HepG2 (cell line): ENCODE measurements at regions not wholly inside any gene's neighbourhood (a gene's known extent, or its start where the extent isn't known, plus 50 kb on each side); places are given as distances from the start of the nearest gene placed in this dataset.

ENCODE experiments used
- ATAC-seq: fragments of 200-7000 bp; cut with Tn5 transposase; 3 replicates; pipeline ENCODE4 v1.9.1; 2020; ENCODE audit warnings: mild to moderate bottlenecking, moderate library complexity
- BruUV-seq: library from RNA; stranded (reverse); fragments of 400-500 nt; replicated peaks from 2 replicates; lab custom pipeline; 2021; lab: Mats Ljungman, UMichigan
- CTCF ChIA-PET: fragments of 300-600 bp; formaldehyde crosslinking; extraction: SDS; loops from one replicate; lab custom pipeline; 2021; ENCODE audit warnings: low total read pairs, inconsistent platforms, low intra/inter-chr PET ratio; lab: Yijun Ruan, JAX
- POLR2A ChIA-PET: fragments of 350-600 bp; sonication (Branson Sonifier 250); formaldehyde crosslinking; loops from one replicate; lab custom pipeline; 2020; ENCODE audit warnings: antibody characterized with exemption, inconsistent platforms; lab: Yijun Ruan, JAX
- DNase-seq: peaks from one replicate; pipeline ENCODE4 v3.0.0-alpha.2; 2015; ENCODE audit warnings: low spot score
- FAIRE-seq: peaks from 3 replicates; lab custom pipeline; 2011; peaks lifted over from hg19 to GRCh38; lab: Jason Lieb, UNC
- H2AFZ ChIP-seq: one replicate; pipeline ENCODE4 v1.6.1; 2011; ENCODE audit warnings: low read length, inconsistent platforms
- H3K27ac ChIP-seq: fragments of 300-600 bp; 3 replicates; pipeline ENCODE4 v1.8.0; 2011; ENCODE audit warnings: mixed run types, mild to moderate bottlenecking, mixed read lengths, low read length, inconsistent platforms; ENCODE audit not compliant: insufficient read depth; ENCODE audit errors: extremely low read length
- H3K27me3 ChIP-seq, 2 experiments: fragments of 200-600 bp in 1 of 2; 2 replicates in 1 of 2; 3 replicates in 1 of 2; pipeline versions ENCODE4 v1.6.0 to v1.8.0; 2011; ENCODE audit warnings: low read length in 2 of 2, mild to moderate bottlenecking in 2 of 2, moderate library complexity in 2 of 2, inconsistent platforms in 1 of 2; ENCODE audit not compliant: insufficient read depth in 2 of 2, control insufficient read depth in 1 of 2
- H3K36me3 ChIP-seq, 2 experiments: fragments of 200-600 bp in 1 of 2; replicated peaks in 1 of 2; 2 replicates in 1 of 2; 3 replicates in 1 of 2; pipeline versions ENCODE4 v1.5.1 to v1.8.0; 2011; ENCODE audit warnings: low read length in 2 of 2, inconsistent platforms in 1 of 2; ENCODE audit not compliant: insufficient read depth in 2 of 2, control insufficient read depth in 1 of 2
- H3K4me1 ChIP-seq: 2 replicates; pipeline ENCODE4 v1.5.1; 2012; ENCODE audit warnings: low read length, inconsistent platforms; ENCODE audit not compliant: insufficient read depth
- H3K4me2 ChIP-seq: 2 replicates; pipeline ENCODE4 v1.6.0; 2011; ENCODE audit warnings: low read depth, low read length, inconsistent platforms
- H3K4me3 ChIP-seq, 3 experiments: fragments of 200-600 bp in 1 of 3; sonication (generic), shearing (Covaris generic) in 1 of 3; replicated peaks in 1 of 3; 2 replicates each; pipeline ENCODE4 v1.5.1; 2011 to 2016; ENCODE audit warnings: low read length in 3 of 3, inconsistent platforms in 2 of 3, low read depth in 2 of 3, mild to moderate bottlenecking in 2 of 3, control low read depth in 1 of 3, mixed read lengths in 1 of 3; ENCODE audit not compliant: insufficient read depth in 1 of 3
- H3K79me2 ChIP-seq: one replicate; pipeline ENCODE4 v1.6.1; 2011; ENCODE audit warnings: low read length, inconsistent platforms; ENCODE audit not compliant: insufficient read depth
- H3K9ac ChIP-seq: 2 replicates; pipeline ENCODE4 v1.6.0; 2011; ENCODE audit warnings: mild to moderate bottlenecking, low read depth, low read length, inconsistent platforms; ENCODE audit not compliant: insufficient read depth
- H3K9me3 ChIP-seq: 2 replicates; pipeline ENCODE4 v1.5.1; 2012; ENCODE audit warnings: mild to moderate bottlenecking, low read length
- H4K20me1 ChIP-seq: 2 replicates; pipeline ENCODE4 v1.6.0; 2011; ENCODE audit warnings: inconsistent platforms, mild to moderate bottlenecking, low read length, moderate library complexity; ENCODE audit not compliant: insufficient read depth
- ARNTL ChIP-seq: sonication (generic); formaldehyde crosslinking; IDR thresholded peaks from 2 replicates; pipeline ENCODE4 v1.4.0; 2020; ENCODE audit warnings: mild to moderate bottlenecking, missing genetic modification reagents
- ATF3 ChIP-seq: sonication (generic); formaldehyde crosslinking; IDR thresholded peaks from 2 replicates; pipeline ENCODE4 v1.4.0; 2020; ENCODE audit warnings: missing genetic modification reagents
- CENPX ChIP-seq: sonication (generic); formaldehyde crosslinking; IDR thresholded peaks from 2 replicates; pipeline ENCODE4 v1.9.0; 2021; ENCODE audit warnings: mild to moderate bottlenecking, missing genetic modification reagents, moderate library complexity
- LBX2 ChIP-seq: sonication (generic); formaldehyde crosslinking; IDR thresholded peaks from 2 replicates; pipeline ENCODE4 v1.5.0; 2020; ENCODE audit warnings: missing genetic modification reagents, mild to moderate bottlenecking, borderline replicate concordance
- PLRG1 ChIP-seq: fragments of 450-650 bp; conservative IDR thresholded peaks from 2 replicates; pipeline ENCODE4 v1.6.1; 2016
- POLR2G ChIP-seq: fragments of 200-400 bp; formaldehyde crosslinking; IDR thresholded peaks from 2 replicates; pipeline ENCODE4 v1.6.1; 2018; ENCODE audit warnings: mild to moderate bottlenecking, low read depth, low read length, moderate library complexity
- REXO4 ChIP-seq: sonication (generic); formaldehyde crosslinking; IDR thresholded peaks from 2 replicates; pipeline ENCODE4 v1.8.0; 2022; ENCODE audit warnings: missing genetic modification reagents, mild to moderate bottlenecking, borderline replicate concordance
- SALL2 ChIP-seq: sonication (generic); formaldehyde crosslinking; IDR thresholded peaks from 2 replicates; pipeline ENCODE4 v1.8.1; 2023; ENCODE audit warnings: mild to moderate bottlenecking, missing genetic modification reagents, inconsistent platforms
- SMC3 ChIP-seq: IDR thresholded peaks from 2 replicates; pipeline ENCODE4 v1.6.1; 2011; ENCODE audit warnings: low read length, improper control_type of control experiment
- TRIM24 ChIP-seq: sonication (generic); formaldehyde crosslinking; IDR thresholded peaks from 2 replicates; pipeline ENCODE4 v1.8.0; 2022; ENCODE audit warnings: mild to moderate bottlenecking, missing genetic modification reagents
- XBP1 ChIP-seq: sonication (generic); formaldehyde crosslinking; IDR thresholded peaks from 2 replicates; pipeline ENCODE4 v1.5.0; 2020; ENCODE audit warnings: missing genetic modification reagents
- ZBTB42 ChIP-seq: sonication (generic); formaldehyde crosslinking; IDR thresholded peaks from 2 replicates; pipeline ENCODE4 v1.5.0; 2020; ENCODE audit warnings: mild to moderate bottlenecking, missing genetic modification reagents
- ZFP36 ChIP-seq: fragments of 150-350 bp; IDR thresholded peaks from 2 replicates; pipeline ENCODE4 v1.6.1; 2018; ENCODE audit warnings: borderline replicate concordance, low read length, low read depth; ENCODE audit not compliant: partially characterized antibody
- ZFP62 ChIP-seq: sonication (generic); formaldehyde crosslinking; IDR thresholded peaks from 2 replicates; pipeline ENCODE4 v1.4.0; 2020; ENCODE audit warnings: missing genetic modification reagents
- ZNF101 ChIP-seq: sonication (generic); formaldehyde crosslinking; IDR thresholded peaks from 2 replicates; pipeline ENCODE4 v1.4.0; 2020; ENCODE audit warnings: mild to moderate bottlenecking, low read depth, missing genetic modification reagents, borderline replicate concordance
- ZNF292 ChIP-seq: sonication (generic); formaldehyde crosslinking; IDR thresholded peaks from 2 replicates; pipeline ENCODE4 v1.8.1; 2022; ENCODE audit warnings: mild to moderate bottlenecking, low read depth, missing genetic modification reagents, borderline replicate concordance
- ZNF563 ChIP-seq: sonication (generic); formaldehyde crosslinking; IDR thresholded peaks from 2 replicates; pipeline ENCODE4 v1.8.0; 2022; ENCODE audit warnings: mild to moderate bottlenecking, moderate library complexity, missing genetic modification reagents
- ZNF691 ChIP-seq: sonication (generic); formaldehyde crosslinking; IDR thresholded peaks from 2 replicates; pipeline ENCODE4 v1.4.0; 2020; ENCODE audit warnings: missing genetic modification reagents, low read depth, mild to moderate bottlenecking, borderline replicate concordance
- WGBS: methylation state at CpG from one replicate; pipeline ENCODE4 v1.1.6; 2017; ENCODE audit warnings: low lambda C conversion rate; 5-methylcytosine and 5-hydroxymethylcytosine counted together
- in situ Hi-C: cut with HindIII; loops from 2 replicates; pipeline ENCODE4 v1.10.0; 2017; ENCODE audit warnings: low pct_unique_long_range_greater_than_20kb; ENCODE audit not compliant: extremely low pct_ligation_motif_present
- intact Hi-C: fragments of 100-400 bp; cut with micrococcal nuclease; formaldehyde crosslinking; loops from one replicate; pipeline ENCODE4 v1.10.0; 2022; ENCODE audit not compliant: unreplicated experiment

- Histone ChIP-seq H4K20me1 (no peaks in the 10 kb centered on the region), H3K36me3 (no peaks in the 10 kb centered on the region), H3K4me3 (no peak overlapping the region), H3K9me3 (no peaks in the 10 kb centered on the region), H3K27me3 (peaks cover 0 to 2% of the 10 kb centered on the region in 2 experiments; a peak in 2 of 5 replicates), H3K9ac (no peak overlapping the region), H3K27ac (no peak overlapping the region), H3K4me2 (no peak overlapping the region), H3K79me2 (no peaks in the 10 kb centered on the region), H2AFZ (no peak overlapping the region), H3K4me1 (peaks cover 18% of the 10 kb centered on the region)
- no TSS peak for BruUV-seq
- WGBS: 40% methylated on average over 3 of the region's 3 CpGs
- TF ChIP-seq ZBTB42 (CRISPR knock-in tag) (no peak), SALL2 (CRISPR knock-in tag) (no peak), ARNTL (CRISPR knock-in tag) (no peak), ZNF691 (CRISPR knock-in tag) (no peak), REXO4 (no peak), ZNF563 (no peak), TRIM24 (CRISPR knock-in tag) (no peak)
- in situ Hi-C loops (no loop called here), intact Hi-C loops (no loop called here)
- CTCF ChIA-PET: no interaction called here
- FAIRE-seq (no peak), DNase-seq (no peak), ATAC-seq (no peak)
- POLR2A ChIA-PET: no interaction called here
These were observed 231.9 kb upstream of the SIX2 start for GRCh38 chr2:45241061-45241561.

- no TSS peak for BruUV-seq
- WGBS: 16% methylated on average over 5 of the region's 6 CpGs
- DNase-seq (peak; percentile 83), ATAC-seq (peak; percentile 96), FAIRE-seq (no peak)
- intact Hi-C loops: loop anchor here (1.0 kb wide), 3 partner anchors 18 to 91 kb away; no protein-coding TSS in a partner anchor
- no peak overlapping the region for H2AFZ ChIP-seq
- H3K4me2 ChIP-seq: peak overlapping the region; percentile 23
- no peak overlapping the region for H3K4me3 ChIP-seq
- H3K27ac ChIP-seq: no peak overlapping the region
- no peaks in the 10 kb centered on the region for H3K79me2 ChIP-seq
- H4K20me1 ChIP-seq: no peaks in the 10 kb centered on the region
- no peaks in the 10 kb centered on the region for H3K36me3 ChIP-seq
- in situ Hi-C loops: no loop called here
- H3K9ac ChIP-seq: no peak overlapping the region
- ChIA-PET POLR2A (interaction anchor here (0.8 to 2.6 kb wide), 4 partner anchors 19 to 93 kb away, joined by 4 to 22 read pairs (median 10); no protein-coding TSS in a partner anchor), CTCF (no interaction called here)
- no peaks in the 10 kb centered on the region for H3K9me3 ChIP-seq
- no peaks in the 10 kb centered on the region; a peak in 2 of 5 replicates for H3K27me3 ChIP-seq
- H3K4me1 ChIP-seq: peaks cover 18% of the 10 kb centered on the region
- TF ChIP-seq LBX2 (CRISPR knock-in tag) (no peak), POLR2G (peak; percentile 43; the same call in 1 of the 2 replicates), ZFP36 (no peak), PLRG1 (no peak), ZNF292 (CRISPR knock-in tag) (no peak), ZNF101 (CRISPR knock-in tag) (no peak), SMC3 (peak; percentile 17), XBP1 (no peak), CENPX (CRISPR knock-in tag) (no peak), ZFP62 (CRISPR knock-in tag) (no peak), ATF3 (CRISPR knock-in tag) (peak; percentile 32; the same call in 1 of the 2 replicates)
These were observed 228.7 kb upstream of the SIX2 start for GRCh38 chr2:45237850-45238542.
